ENCODE measurements at regions not wholly inside any gene's neighbourhood (a gene's known extent, or its start where the extent isn't known, plus 50 kb on each side); places are given as distances from the start of the nearest gene placed in this dataset.

GRCh38 chr7:22624781-22625180 is 102.2 kb upstream of the IL6 start:
- TF ChIP-seq CTCF (IDR thresholded peaks at IDR 0.05): no peak
- no peak for TF ChIP-seq POLR2A (IDR thresholded peaks at IDR 0.05)

All from adrenal gland (tissue), 5 donors.